T-cell (primary cell): ENCODE measurements at regions not wholly inside any gene's neighbourhood (a gene's known extent, or its start where the extent isn't known, plus 50 kb on each side); places are given as distances from the start of the nearest gene placed in this dataset.

ENCODE experiments used
- ATAC-seq, 4 experiments: fragments of 200-7000 bp in 3 of 4; fragments of 150-1000 bp in 1 of 4; cut with Tn5 transposase; replicated peaks in 1 of 4; 1 replicate in 3 of 4; 2 replicates in 1 of 4; pipeline ENCODE4 v1.10.0; 2021; ENCODE audit warnings: moderate library complexity in 3 of 4, mild to moderate bottlenecking in 2 of 4, moderate number of reproducible peaks in 1 of 4
- CTCF ChIA-PET, 2 donors: fragments of 300-600 bp; sonication (Branson Sonifier 250); formaldehyde crosslinking; loops; one replicate each; lab custom pipeline; 2022; ENCODE audit warnings: antibody characterized with exemption in 2 of 2; lab: Charles Lee
- POLR2A ChIA-PET, 2 donors: fragments of 300-600 bp; sonication (Branson Sonifier 250); formaldehyde crosslinking; loops; one replicate each; lab custom pipeline; 2022; ENCODE audit warnings: antibody characterized with exemption in 2 of 2; lab: Charles Lee
- DNase-seq, 35 experiments: peaks; one replicate each; pipeline versions ENCODE4 v3.0.0 to v3.0.0-alpha.2; 2013 to 2023
- H3K27ac ChIP-seq: one replicate; pipeline ENCODE4 v1.5.1; 2013; ENCODE audit warnings: low read length
- H3K27me3 ChIP-seq, 2 experiments: replicated peaks in 1 of 2; 1 replicate in 1 of 2; 2 replicates in 1 of 2; pipeline versions ENCODE4 v1.6.1 to v1.7.0; 2013; ENCODE audit warnings: low read length in 1 of 2, mixed read lengths in 1 of 2; ENCODE audit not compliant: control insufficient read depth in 2 of 2, insufficient read depth in 2 of 2; ENCODE audit errors: extremely low read depth in 1 of 2
- H3K36me3 ChIP-seq, 2 donors: 1 replicate in 1 of 2; 2 replicates in 1 of 2; pipeline versions ENCODE4 v1.6.1 to v1.7.0; 2013; ENCODE audit warnings: low read length in 1 of 2; ENCODE audit not compliant: control insufficient read depth in 2 of 2, insufficient read depth in 1 of 2; ENCODE audit errors: extremely low read depth in 1 of 2
- H3K4me1 ChIP-seq, 2 experiments: 1 replicate in 1 of 2; 2 replicates in 1 of 2; pipeline versions ENCODE4 v1.6.1 to v1.7.0; 2013; ENCODE audit warnings: low read length in 2 of 2, mixed read lengths in 1 of 2; ENCODE audit not compliant: insufficient read depth in 2 of 2, control insufficient read depth in 1 of 2; ENCODE audit errors: extremely low read depth in 1 of 2
- H3K4me3 ChIP-seq, 2 donors: 1 replicate in 1 of 2; 2 replicates in 1 of 2; pipeline versions ENCODE4 v1.5.1 to v1.7.0; 2013; ENCODE audit warnings: mild to moderate bottlenecking in 2 of 2, low read length in 1 of 2, moderate library complexity in 1 of 2; ENCODE audit not compliant: control insufficient read depth in 1 of 2; ENCODE audit errors: extremely low read depth in 1 of 2
- H3K9me3 ChIP-seq: 2 replicates; pipeline ENCODE4 v1.7.0; 2013
- H3K27ac Mint-ChIP-seq, 2 donors: one replicate each; pipeline ENCODE4 v1.8.0; 2020 to 2021; ENCODE audit warnings: mild to moderate bottlenecking in 2 of 2, mixed read lengths in 2 of 2
- H3K27me3 Mint-ChIP-seq, 2 donors: one replicate each; pipeline ENCODE4 v1.8.0; 2021 to 2022; ENCODE audit warnings: mixed read lengths in 2 of 2
- H3K36me3 Mint-ChIP-seq: one replicate; pipeline ENCODE4 v1.8.0; 2021; ENCODE audit warnings: mixed read lengths
- H3K4me1 Mint-ChIP-seq, 3 donors: one replicate each; pipeline ENCODE4 v1.8.0; 2020 to 2022; ENCODE audit warnings: mixed read lengths in 3 of 3, mild to moderate bottlenecking in 1 of 3
- H3K4me3 Mint-ChIP-seq, 3 donors: one replicate each; pipeline ENCODE4 v1.8.0; 2020 to 2022; ENCODE audit warnings: mild to moderate bottlenecking in 3 of 3, mixed read lengths in 3 of 3, moderate library complexity in 3 of 3
- H3K9me3 Mint-ChIP-seq, 3 donors: one replicate each; pipeline ENCODE4 v1.8.0; 2020 to 2022; ENCODE audit warnings: mixed read lengths in 3 of 3
- WGBS: methylation state at CpG from one replicate; pipeline ENCODE4 v1.1.5; 2013; ENCODE audit warnings: missing lambda C conversion rate; ENCODE audit not compliant: insufficient coverage; 5-methylcytosine and 5-hydroxymethylcytosine counted together

- POLR2A ChIA-PET = no interaction called here
- no peaks in the 10 kb centered on the region for H3K9me3 Mint-ChIP-seq
- H3K36me3 Mint-ChIP-seq = no peaks in the 10 kb centered on the region
- DNase-seq (no peak), ATAC-seq (no peak)
- Histone ChIP-seq H3K9me3 (no peaks in the 10 kb centered on the region), H3K36me3 (no peaks in the 10 kb centered on the region), H3K27me3 (peaks cover 0 to 17% of the 10 kb centered on the region in 2 experiments), H3K27ac (no peak overlapping the region), H3K4me3 (no peak overlapping the region), H3K4me1 (no peaks in the 10 kb centered on the region)
- peaks cover 15 to 16% of the 10 kb centered on the region in 2 donors for H3K27me3 Mint-ChIP-seq
- CTCF ChIA-PET = no interaction called here
- H3K4me3 Mint-ChIP-seq = no peak overlapping the region
- no peaks in the 10 kb centered on the region for H3K4me1 Mint-ChIP-seq
- no peak overlapping the region for H3K27ac Mint-ChIP-seq
- WGBS = 59% methylated on average over 5 of the region's 5 CpGs
Observed at GRCh38 chr7:1305873-1306272, 73.2 kb downstream of the UNCX start.

- Mint-ChIP-seq H3K36me3 (no peaks in the 10 kb centered on the region), H3K4me3 (no peak overlapping the region), H3K9me3 (no peaks in the 10 kb centered on the region), H3K27me3 (peaks cover 13 to 16% of the 10 kb centered on the region in 2 donors), H3K27ac (no peak overlapping the region), H3K4me1 (no peaks in the 10 kb centered on the region)
- ChIA-PET CTCF (no interaction called here), POLR2A (no interaction called here)
- peaks cover 0 to 14% of the 10 kb centered on the region in 2 experiments for H3K27me3 ChIP-seq
- DNase-seq (no peak), ATAC-seq (no peak)
- no peaks in the 10 kb centered on the region for H3K9me3 ChIP-seq
- WGBS = 97% methylated on average over 13 of the region's 14 CpGs
- H3K4me1 ChIP-seq = no peaks in the 10 kb centered on the region
- H3K36me3 ChIP-seq = no peaks in the 10 kb centered on the region
- no peak overlapping the region for H3K27ac ChIP-seq
- H3K4me3 ChIP-seq = no peak overlapping the region
Observed at GRCh38 chr7:1307828-1308227, 75.2 kb downstream of the UNCX start.

DNA sequence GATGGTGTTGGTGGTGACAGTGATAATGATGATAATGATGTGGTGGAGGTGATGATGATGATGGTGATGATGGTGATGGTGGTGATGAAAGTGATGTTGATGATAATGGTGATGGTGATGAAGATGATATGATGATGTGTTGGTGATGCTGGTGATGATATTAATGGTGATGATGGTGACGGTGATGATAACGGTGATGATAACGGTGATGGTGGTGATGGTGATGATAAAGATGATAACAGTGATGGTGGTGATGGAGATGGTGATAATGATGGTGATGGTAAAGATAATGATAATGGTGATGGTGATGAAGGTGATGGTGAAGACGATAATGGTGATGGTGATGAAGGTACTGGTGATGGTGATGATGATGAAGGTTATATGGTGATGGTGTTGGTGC is 76.6 kb downstream of the UNCX start:
- DNase-seq (no peak), ATAC-seq (no peak)
- no peak overlapping the region for H3K4me3 Mint-ChIP-seq
- H3K27ac Mint-ChIP-seq = no peak overlapping the region
- 88% methylated on average over 4 of the region's 4 CpGs for WGBS
- no peak overlapping the region for H3K27ac ChIP-seq
- no peak overlapping the region for H3K4me3 ChIP-seq
- peaks cover 9 to 13% of the 10 kb centered on the region in 2 donors for H3K27me3 Mint-ChIP-seq
- H3K9me3 ChIP-seq = no peaks in the 10 kb centered on the region
- H3K9me3 Mint-ChIP-seq = no peaks in the 10 kb centered on the region
- H3K4me1 Mint-ChIP-seq = no peaks in the 10 kb centered on the region
- H3K36me3 ChIP-seq = no peaks in the 10 kb centered on the region
- no peaks in the 10 kb centered on the region for H3K36me3 Mint-ChIP-seq
- POLR2A ChIA-PET = no interaction called here
- no peaks in the 10 kb centered on the region for H3K4me1 ChIP-seq
- CTCF ChIA-PET = interaction anchor here in 1 of 2 donors (0.5 kb wide), 1 partner anchor 1069 kb away, joined by 3 read pairs; no protein-coding TSS in a partner anchor
- peaks cover 0 to 22% of the 10 kb centered on the region in 2 experiments for H3K27me3 ChIP-seq

DNA sequence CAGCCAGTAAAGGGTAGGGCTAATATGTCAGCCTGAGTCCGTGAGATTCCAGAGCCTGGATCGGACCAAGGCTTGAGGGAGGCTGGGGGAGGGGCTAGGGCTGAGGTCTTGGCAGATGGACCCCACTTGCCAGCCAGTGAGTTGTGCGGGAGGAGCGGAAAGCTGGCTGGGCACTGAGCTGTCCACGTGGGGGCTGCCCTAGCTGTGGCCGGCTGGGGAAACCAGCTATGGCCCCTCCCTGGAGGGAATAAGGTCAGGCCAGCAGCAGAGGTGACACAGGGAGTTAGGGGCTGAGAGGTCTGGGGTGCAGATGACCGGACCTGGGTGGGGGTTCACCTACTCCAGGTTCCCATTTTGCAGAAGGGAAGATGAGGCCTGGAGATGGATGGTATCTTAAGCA is 77.3 kb downstream of the UNCX start:
- no peaks in the 10 kb centered on the region for H3K9me3 Mint-ChIP-seq
- ChIA-PET POLR2A (no interaction called here), CTCF (no interaction called here)
- H3K4me3 Mint-ChIP-seq = no peak overlapping the region
- H3K36me3 Mint-ChIP-seq = no peaks in the 10 kb centered on the region
- 90% methylated on average over 6 of the region's 7 CpGs for WGBS
- Histone ChIP-seq H3K36me3 (no peaks in the 10 kb centered on the region), H3K9me3 (no peaks in the 10 kb centered on the region), H3K27ac (no peak overlapping the region), H3K27me3 (peaks cover 0 to 29% of the 10 kb centered on the region in 2 experiments), H3K4me1 (no peaks in the 10 kb centered on the region), H3K4me3 (no peak overlapping the region)
- DNase-seq (no peak), ATAC-seq (no peak)
- no peaks in the 10 kb centered on the region for H3K4me1 Mint-ChIP-seq
- peaks cover 9 to 13% of the 10 kb centered on the region in 2 donors for H3K27me3 Mint-ChIP-seq
- no peak overlapping the region for H3K27ac Mint-ChIP-seq

GRCh38 chr7:1310936-1311335 is 78.3 kb downstream of the UNCX start:
- WGBS = 85% methylated on average over 16 of the region's 23 CpGs
- POLR2A ChIA-PET = no interaction called here
- Histone ChIP-seq H3K4me3 (no peak overlapping the region), H3K4me1 (no peaks in the 10 kb centered on the region), H3K9me3 (no peaks in the 10 kb centered on the region), H3K27me3 (peaks cover 0 to 31% of the 10 kb centered on the region in 2 experiments), H3K36me3 (no peaks in the 10 kb centered on the region), H3K27ac (no peak overlapping the region)
- no peaks in the 10 kb centered on the region for H3K9me3 Mint-ChIP-seq
- H3K4me1 Mint-ChIP-seq = no peaks in the 10 kb centered on the region
- no peaks in the 10 kb centered on the region for H3K36me3 Mint-ChIP-seq
- H3K27me3 Mint-ChIP-seq = peaks cover 5 to 8% of the 10 kb centered on the region in 2 donors
- H3K27ac Mint-ChIP-seq = no peak overlapping the region
- DNase-seq (no peak), ATAC-seq (no peak)
- H3K4me3 Mint-ChIP-seq = no peak overlapping the region
- CTCF ChIA-PET = no interaction called here

DNA sequence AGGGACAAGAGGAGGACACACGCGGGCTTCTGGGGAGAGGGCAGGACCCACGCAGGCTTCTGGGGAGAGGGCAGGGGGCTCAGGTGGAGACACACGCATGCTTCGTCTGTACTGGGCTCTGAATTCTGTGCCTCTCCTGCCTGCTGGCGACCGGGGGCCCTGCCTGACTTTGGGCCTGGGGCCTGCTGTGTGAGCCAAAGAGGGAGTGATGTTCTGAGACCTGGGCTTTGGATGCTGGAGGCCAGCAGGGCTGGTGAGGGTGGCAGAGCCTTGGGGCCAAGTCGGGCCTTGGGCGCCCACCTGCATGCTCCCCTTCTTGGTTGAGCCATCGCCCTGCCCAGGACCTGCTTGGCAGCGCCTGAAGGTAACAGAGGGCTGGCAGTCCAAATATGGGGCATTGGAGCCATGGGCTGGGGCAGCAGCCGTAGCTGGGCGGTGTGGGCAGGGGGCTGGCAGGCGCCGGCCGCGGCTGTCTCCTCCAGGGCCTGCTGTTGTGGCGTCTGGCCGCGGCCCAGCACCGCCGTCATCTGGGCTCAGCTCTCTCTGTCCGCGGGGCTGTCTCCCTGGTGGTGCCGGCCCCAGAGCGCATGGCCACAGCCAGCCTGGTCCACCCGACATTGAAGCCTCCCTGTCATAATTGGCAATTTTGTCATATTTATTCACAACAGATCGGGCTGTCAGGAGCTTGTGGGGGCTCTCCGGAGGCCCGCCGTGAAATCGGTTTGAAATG is 78.9 kb downstream of the UNCX start:
- H3K9me3 ChIP-seq = no peaks in the 10 kb centered on the region
- no peaks in the 10 kb centered on the region for H3K4me1 ChIP-seq
- 87% methylated on average over 23 of the region's 32 CpGs for WGBS
- H3K36me3 Mint-ChIP-seq = no peaks in the 10 kb centered on the region
- DNase-seq (no peak), ATAC-seq (no peak)
- H3K36me3 ChIP-seq = no peaks in the 10 kb centered on the region
- no peak overlapping the region for H3K27ac Mint-ChIP-seq
- ChIA-PET POLR2A (no interaction called here), CTCF (no interaction called here)
- no peak overlapping the region for H3K27ac ChIP-seq
- no peak overlapping the region for H3K4me3 Mint-ChIP-seq
- no peak overlapping the region for H3K4me3 ChIP-seq
- H3K9me3 Mint-ChIP-seq = no peaks in the 10 kb centered on the region
- no peaks in the 10 kb centered on the region for H3K4me1 Mint-ChIP-seq
- H3K27me3 Mint-ChIP-seq = peaks cover 5% of the 10 kb centered on the region in 2 donors
- H3K27me3 ChIP-seq = peaks cover 0 to 31% of the 10 kb centered on the region in 2 experiments
